GM10266 (cell line): ENCODE measurements at regions not wholly inside any gene's neighbourhood (a gene's known extent, or its start where the extent isn't known, plus 50 kb on each side); places are given as distances from the start of the nearest gene placed in this dataset.

ENCODE experiments used
- DNase-seq: peaks from one replicate; pipeline ENCODE4 v3.0.0; 2012; ENCODE audit errors: extremely low spot score
- CTCF ChIP-seq: IDR thresholded peaks from 2 replicates; pipeline ENCODE4 v1.5.1; 2012; ENCODE audit warnings: mild to moderate bottlenecking, low read depth; ENCODE audit not compliant: control insufficient read depth, insufficient read depth; ENCODE audit errors: missing control alignments

- TF ChIP-seq CTCF: no peak
- no peak for DNase-seq
Observed at GRCh38 chr6:11917951-11918738, 94.0 kb upstream of the HIVEP1 start.

- no peak for DNase-seq
- no peak for TF ChIP-seq CTCF
Observed at GRCh38 chr6:11912420-11912819, 99.7 kb upstream of the HIVEP1 start.

GRCh38 chr6:11911538-11911937 is 100.6 kb upstream of the HIVEP1 start:
- DNase-seq: no peak
- no peak for TF ChIP-seq CTCF

GRCh38 chr6:11909696-11910132 is 102.4 kb upstream of the HIVEP1 start:
- DNase-seq: no peak
- TF ChIP-seq CTCF: no peak

- TF ChIP-seq CTCF: no peak
Observed at GRCh38 chr6:11908436-11909105, 103.5 kb upstream of the HIVEP1 start.

GRCh38 chr6:11903645-11904044 is 108.5 kb upstream of the HIVEP1 start:
- no peak for DNase-seq
- TF ChIP-seq CTCF: no peak

More at GRCh38 chr6:11908436-11909105, 103.5 kb upstream of the HIVEP1 start:
- DNase-seq: no peak

- no peak for TF ChIP-seq CTCF
Observed at GRCh38 chr6:11902527-11902926, 109.6 kb upstream of the HIVEP1 start.

More at GRCh38 chr6:11902527-11902926, 109.6 kb upstream of the HIVEP1 start:
- DNase-seq: no peak
